GM12864 (cell line): ENCODE measurements at regions not wholly inside any gene's neighbourhood (a gene's known extent, or its start where the extent isn't known, plus 50 kb on each side); places are given as distances from the start of the nearest gene placed in this dataset.
"Not testable (repeated sequence)": the region's sequence is repeated elsewhere in the genome, so short reads cannot be mapped to it uniquely, and the experiment has no call there.

ENCODE experiments used
- DNase-seq: peaks from one replicate; pipeline ENCODE4 v3.0.0-alpha.2; 2011; ENCODE audit warnings: low read depth
- H3K4me3 ChIP-seq: 2 replicates; pipeline ENCODE4 v1.5.1; 2011; ENCODE audit warnings: mild to moderate bottlenecking, low read depth, low read length, control low read depth
- TF ChIP-seq, protein P1 (sequence below): IDR thresholded peaks from 2 replicates; pipeline ENCODE4 v1.5.1; 2011; ENCODE audit warnings: low read depth, mild to moderate bottlenecking, moderate library complexity, low read length, control low read depth, inconsistent platforms; ENCODE audit errors: missing control alignments

DNA sequence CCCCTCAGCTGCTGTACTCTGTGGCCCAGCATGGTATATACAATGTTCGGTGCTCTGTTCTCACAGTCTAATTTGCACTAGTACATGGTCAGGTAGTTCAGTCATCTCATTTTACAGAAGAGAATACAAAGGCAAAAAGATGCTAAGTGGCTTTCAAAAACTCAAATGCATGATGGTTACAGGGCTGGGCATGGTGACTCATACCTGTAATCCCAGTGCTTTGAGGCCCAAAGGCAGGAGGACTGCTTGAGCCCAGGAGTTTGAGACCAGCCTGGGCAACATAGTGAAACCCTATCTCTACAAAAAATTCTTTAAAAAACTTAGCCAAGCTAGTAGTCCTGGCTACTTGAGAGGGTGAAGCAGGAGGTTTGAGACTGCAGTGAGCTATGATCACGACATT lies 210.5 kb upstream of the KIT start:
- H3K4me3 ChIP-seq, result no peak overlapping the region
- no peak for DNase-seq
- TF ChIP-seq, protein P1, sequence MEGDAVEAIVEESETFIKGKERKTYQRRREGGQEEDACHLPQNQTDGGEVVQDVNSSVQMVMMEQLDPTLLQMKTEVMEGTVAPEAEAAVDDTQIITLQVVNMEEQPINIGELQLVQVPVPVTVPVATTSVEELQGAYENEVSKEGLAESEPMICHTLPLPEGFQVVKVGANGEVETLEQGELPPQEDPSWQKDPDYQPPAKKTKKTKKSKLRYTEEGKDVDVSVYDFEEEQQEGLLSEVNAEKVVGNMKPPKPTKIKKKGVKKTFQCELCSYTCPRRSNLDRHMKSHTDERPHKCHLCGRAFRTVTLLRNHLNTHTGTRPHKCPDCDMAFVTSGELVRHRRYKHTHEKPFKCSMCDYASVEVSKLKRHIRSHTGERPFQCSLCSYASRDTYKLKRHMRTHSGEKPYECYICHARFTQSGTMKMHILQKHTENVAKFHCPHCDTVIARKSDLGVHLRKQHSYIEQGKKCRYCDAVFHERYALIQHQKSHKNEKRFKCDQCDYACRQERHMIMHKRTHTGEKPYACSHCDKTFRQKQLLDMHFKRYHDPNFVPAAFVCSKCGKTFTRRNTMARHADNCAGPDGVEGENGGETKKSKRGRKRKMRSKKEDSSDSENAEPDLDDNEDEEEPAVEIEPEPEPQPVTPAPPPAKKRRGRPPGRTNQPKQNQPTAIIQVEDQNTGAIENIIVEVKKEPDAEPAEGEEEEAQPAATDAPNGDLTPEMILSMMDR, result no peak

DNA sequence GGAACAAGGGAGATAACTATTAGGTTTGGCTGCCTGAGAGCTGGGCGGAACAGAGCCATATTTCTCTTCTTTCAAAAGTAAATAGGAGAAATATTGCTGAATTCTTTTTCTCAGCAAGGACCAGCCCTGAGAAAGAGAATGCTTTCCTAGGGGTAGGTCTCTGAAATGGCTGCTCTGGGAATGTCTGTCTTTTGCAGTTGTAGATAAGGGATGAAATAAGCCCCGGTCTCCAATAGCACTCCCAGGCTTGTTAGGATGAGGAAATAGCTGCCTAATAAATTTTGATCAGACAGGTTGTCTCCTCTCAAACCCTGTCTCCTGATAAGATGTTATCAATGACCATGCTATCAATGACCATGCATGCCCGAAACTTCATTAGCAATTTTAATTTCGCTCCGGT lies 207.8 kb upstream of the KIT start:
- TF ChIP-seq, protein P1, result no peak
- DNase-seq, result no peak
- H3K4me3 ChIP-seq, result no peak overlapping the region

DNA sequence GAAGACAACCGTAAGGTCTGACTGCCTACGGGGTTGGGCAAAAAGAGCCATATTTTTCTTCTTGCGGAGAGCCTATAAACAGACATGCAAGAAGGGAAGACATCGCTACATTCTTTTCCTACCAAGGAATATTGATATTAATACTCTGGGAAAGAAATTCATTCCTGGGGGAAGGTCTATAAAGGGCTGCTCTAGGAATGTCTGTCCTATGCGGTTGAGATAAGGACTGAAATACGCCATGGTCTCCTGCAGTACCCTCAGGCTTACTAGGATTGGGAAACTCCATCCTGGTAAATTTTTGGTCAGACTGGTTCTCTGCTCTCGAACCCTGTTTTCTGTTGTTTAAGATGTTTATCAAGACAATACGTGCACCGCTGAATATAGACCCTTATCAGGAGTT lies 190.8 kb upstream of the KIT start:
- DNase-seq, H3K4me3 ChIP-seq: not testable (repeated sequence)

DNA sequence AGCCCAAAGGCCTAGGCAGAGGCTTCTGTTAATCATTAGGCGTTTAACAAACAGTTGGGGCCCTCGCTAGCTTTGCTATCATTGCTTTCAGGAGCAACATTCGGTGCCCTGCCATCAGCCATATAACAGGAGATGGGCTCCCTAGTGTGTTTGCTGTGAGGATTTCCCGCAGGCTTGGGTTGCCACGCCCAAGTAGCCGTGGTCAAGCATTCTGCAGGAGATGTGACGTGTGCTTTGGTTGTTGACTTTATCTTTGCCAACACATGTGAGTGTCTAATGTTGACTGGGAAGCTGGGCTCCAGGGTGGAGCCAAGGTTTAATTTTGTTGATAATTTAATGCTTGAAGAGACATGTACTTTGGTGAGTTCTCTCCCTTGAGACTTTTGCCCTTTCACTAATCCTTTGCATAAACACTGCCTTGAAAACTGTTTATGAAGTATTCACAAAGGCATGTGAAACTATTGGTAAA lies 184.6 kb upstream of the KIT start:
- TF ChIP-seq, protein P1, result no peak
- no peak for DNase-seq
- no peak overlapping the region for H3K4me3 ChIP-seq

DNA sequence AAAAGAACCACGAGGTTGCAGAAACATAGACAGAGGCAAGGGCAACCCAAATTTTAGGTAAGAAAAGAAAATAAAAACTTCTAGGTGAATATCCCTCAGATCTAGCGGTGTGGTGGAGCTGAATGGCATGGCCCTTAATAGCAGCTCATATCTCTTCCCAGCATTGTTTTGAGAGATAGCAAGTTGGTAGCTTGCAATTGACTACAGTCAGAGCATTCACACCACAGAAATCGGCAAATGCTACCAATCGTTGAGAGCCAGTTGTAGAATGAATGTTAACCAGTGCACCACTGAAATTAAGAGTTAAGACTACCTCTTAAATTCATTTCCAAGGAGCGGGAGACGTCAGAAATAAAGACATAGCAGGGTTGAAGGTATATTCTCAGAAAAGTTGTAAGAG lies 184.0 kb upstream of the KIT start:
- no peak for DNase-seq
- TF ChIP-seq, protein P1, result no peak
- H3K4me3 ChIP-seq, result no peak overlapping the region

DNA sequence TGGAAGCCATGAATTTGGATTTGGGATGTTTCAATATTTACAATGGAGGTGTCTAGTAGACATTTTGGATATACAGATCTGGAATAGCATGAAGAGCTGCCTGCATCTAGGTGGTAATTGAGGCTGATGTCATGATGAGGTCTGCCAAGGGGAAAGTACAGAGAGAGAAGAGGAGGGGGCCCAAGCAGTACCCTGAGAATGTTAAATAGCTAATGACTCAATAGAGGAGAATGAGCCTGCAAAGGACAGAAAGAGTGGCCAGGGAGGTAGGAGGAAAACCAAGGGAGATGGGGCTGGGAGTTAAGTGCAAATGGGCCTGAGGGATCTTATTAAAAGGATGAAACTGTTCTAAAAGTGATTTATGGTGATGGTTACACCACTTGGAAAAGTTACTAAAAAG lies 182.2 kb upstream of the KIT start:
- no peak overlapping the region for H3K4me3 ChIP-seq
- TF ChIP-seq, protein P1, result no peak
- DNase-seq, result no peak

DNA sequence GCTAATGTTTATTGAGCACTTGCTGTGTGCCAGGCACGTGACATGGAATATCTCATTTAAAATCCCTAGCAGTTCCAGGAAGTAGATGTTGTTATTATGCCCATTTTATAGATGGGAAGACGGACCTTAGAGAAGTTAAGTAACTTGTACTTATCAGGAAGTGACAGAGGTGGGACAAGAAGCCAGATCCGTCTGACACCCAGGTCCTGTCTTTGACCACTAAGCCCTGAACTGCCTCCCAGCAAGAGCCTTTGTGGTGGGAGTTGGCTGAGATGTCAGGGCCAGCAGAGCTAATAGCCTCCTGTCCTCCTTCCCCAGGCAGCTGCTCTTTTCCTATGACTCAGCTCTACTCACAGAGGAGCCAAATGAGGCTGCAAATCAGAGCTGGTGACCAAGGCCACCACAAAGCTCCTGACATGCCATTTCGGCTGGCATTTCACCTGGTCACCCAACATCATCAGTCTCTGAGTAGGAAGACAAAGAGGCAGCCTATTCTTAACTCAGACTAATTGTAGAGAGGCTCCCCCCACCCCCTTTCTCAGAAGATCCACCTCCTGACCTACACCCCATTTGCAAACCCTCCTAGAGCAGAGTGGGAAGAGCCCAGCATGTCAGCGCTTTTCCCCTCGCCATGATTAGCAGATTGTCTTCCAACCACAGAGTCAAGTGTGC lies 175.1 kb upstream of the KIT start:
- TF ChIP-seq, protein P1, result no peak
- no peak overlapping the region for H3K4me3 ChIP-seq
- no peak for DNase-seq
